ENCODE measurements at regions not wholly inside any gene's neighbourhood (a gene's known extent, or its start where the extent isn't known, plus 50 kb on each side); places are given as distances from the start of the nearest gene placed in this dataset.

DNA sequence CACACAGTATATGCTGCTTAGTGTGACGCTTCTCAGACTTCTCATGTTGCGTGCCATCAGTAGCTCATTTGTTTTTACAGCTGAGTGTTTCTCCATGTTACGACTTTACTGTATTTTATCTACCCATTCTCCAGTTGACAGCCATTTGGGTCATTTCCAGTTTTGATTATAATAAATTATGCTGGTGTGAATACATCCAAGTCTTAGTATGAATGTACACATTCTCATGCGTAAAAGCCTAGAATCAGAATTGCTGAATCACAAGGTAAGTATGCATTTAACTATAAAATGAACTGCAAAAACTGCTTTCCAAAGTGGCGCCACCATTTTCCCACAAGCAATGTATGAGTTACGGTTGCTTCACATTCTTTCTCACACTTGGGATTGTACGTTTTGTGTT lies 184.2 kb upstream of the SLC35G4 start:
- no peak for TF ChIP-seq EZH2 (IDR thresholded peaks at IDR 0.05)
- TF ChIP-seq EZH2phosphoT487 (IDR thresholded peaks at IDR 0.05), result no peak
- no peak for TF ChIP-seq CTCF (IDR thresholded peaks at IDR 0.05)
- H3K9me3 ChIP-seq (ENCODE audit: low read depth), result no peaks in the 10 kb centered on the region
- DNase-seq (ENCODE audit: low spot score), result no peak
- no peaks in the 10 kb centered on the region for H4K20me1 ChIP-seq (ENCODE audit: low read depth)
- Mint-ChIP-seq H3K27me3 (ENCODE audit: insufficient read depth, low read depth) (no peaks in the 10 kb centered on the region), H3K9me3 (no peaks in the 10 kb centered on the region), H3K27ac (no peak overlapping the region), H3K4me1 (no peaks in the 10 kb centered on the region), H3K4me3 (no peak overlapping the region), H3K36me3 (no peaks in the 10 kb centered on the region)
- H3F3A ChIP-seq (ENCODE audit: low read depth), result no peaks in the 10 kb centered on the region
- H3K4me3 ChIP-seq, result no peak overlapping the region
- no peaks in the 10 kb centered on the region for H3K36me3 ChIP-seq
- H3K79me2 ChIP-seq (ENCODE audit: low read depth), result no peaks in the 10 kb centered on the region
- no peak overlapping the region for H2AFZ ChIP-seq (replicated peaks)
- H3K27me3 ChIP-seq, result no peaks in the 10 kb centered on the region
- H3K4me1 ChIP-seq, result no peaks in the 10 kb centered on the region
- H3K9ac ChIP-seq, result no peak overlapping the region
- H3K4me2 ChIP-seq, result no peak overlapping the region
- no peak overlapping the region for H3K27ac ChIP-seq

DNA sequence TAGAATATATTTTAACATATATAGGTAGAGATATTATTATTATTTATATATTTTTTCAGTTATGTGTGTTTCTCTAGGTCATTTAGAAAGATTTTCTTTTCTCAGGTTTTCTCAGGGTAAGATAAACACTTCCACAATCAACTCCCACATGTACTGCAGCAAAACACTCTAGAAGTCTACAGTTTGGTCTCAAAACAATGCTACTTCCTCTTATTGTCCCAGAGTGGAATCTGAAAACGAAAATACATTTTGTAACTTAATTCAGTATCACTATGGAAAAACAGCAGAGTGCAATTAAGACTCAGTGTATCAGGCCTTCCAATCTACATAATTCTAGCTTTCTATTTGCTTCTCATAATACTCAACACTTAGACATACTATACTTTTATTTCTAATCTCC lies 190.1 kb upstream of the SLC35G4 start:
- Histone ChIP-seq H3K9ac (no peak overlapping the region), H3K9me3 (ENCODE audit: low read depth) (no peaks in the 10 kb centered on the region), H4K20me1 (ENCODE audit: low read depth) (no peaks in the 10 kb centered on the region), H3K79me2 (ENCODE audit: low read depth) (no peaks in the 10 kb centered on the region), H3K4me3 (no peak overlapping the region), H3F3A (ENCODE audit: low read depth) (no peaks in the 10 kb centered on the region), H3K4me2 (no peak overlapping the region), H3K4me1 (no peaks in the 10 kb centered on the region), H2AFZ (replicated peaks) (no peak overlapping the region), H3K36me3 (no peaks in the 10 kb centered on the region), H3K27ac (no peak overlapping the region), H3K27me3 (no peaks in the 10 kb centered on the region)
- DNase-seq (ENCODE audit: low spot score), result no peak
- Mint-ChIP-seq H3K27ac (no peak overlapping the region), H3K36me3 (no peaks in the 10 kb centered on the region), H3K4me1 (no peaks in the 10 kb centered on the region), H3K4me3 (no peak overlapping the region), H3K27me3 (ENCODE audit: insufficient read depth, low read depth) (peaks cover 2% of the 10 kb centered on the region), H3K9me3 (no peaks in the 10 kb centered on the region)
- TF ChIP-seq EZH2 (IDR thresholded peaks at IDR 0.05) (no peak), CTCF (IDR thresholded peaks at IDR 0.05) (no peak)

GRCh38 chr18:11412811-11413210 lies 196.6 kb upstream of the SLC35G4 start:
- Histone ChIP-seq H3K27me3 (no peaks in the 10 kb centered on the region), H3K9me3 (ENCODE audit: low read depth) (no peaks in the 10 kb centered on the region), H3K27ac (no peak overlapping the region), H3F3A (ENCODE audit: low read depth) (no peaks in the 10 kb centered on the region), H3K4me1 (no peaks in the 10 kb centered on the region), H3K9ac (no peak overlapping the region), H3K79me2 (ENCODE audit: low read depth) (no peaks in the 10 kb centered on the region), H2AFZ (replicated peaks) (no peak overlapping the region), H3K4me2 (no peak overlapping the region), H4K20me1 (ENCODE audit: low read depth) (no peaks in the 10 kb centered on the region), H3K4me3 (no peak overlapping the region), H3K36me3 (no peaks in the 10 kb centered on the region)
- Mint-ChIP-seq H3K9me3 (no peaks in the 10 kb centered on the region), H3K36me3 (no peaks in the 10 kb centered on the region), H3K4me3 (no peak overlapping the region), H3K4me1 (no peaks in the 10 kb centered on the region), H3K27me3 (ENCODE audit: insufficient read depth, low read depth) (peaks cover 2% of the 10 kb centered on the region), H3K27ac (no peak overlapping the region)
- DNase-seq (ENCODE audit: low spot score), result no peak
- TF ChIP-seq EZH2phosphoT487 (IDR thresholded peaks at IDR 0.05) (no peak), EZH2 (IDR thresholded peaks at IDR 0.05) (no peak), CTCF (IDR thresholded peaks at IDR 0.05) (no peak)

- TF ChIP-seq CTCF (IDR thresholded peaks at IDR 0.05) (no peak), EZH2 (IDR thresholded peaks at IDR 0.05) (no peak), EZH2phosphoT487 (IDR thresholded peaks at IDR 0.05) (no peak)
- Mint-ChIP-seq H3K4me1 (no peaks in the 10 kb centered on the region), H3K27ac (no peak overlapping the region), H3K36me3 (no peaks in the 10 kb centered on the region), H3K9me3 (no peaks in the 10 kb centered on the region), H3K4me3 (no peak overlapping the region), H3K27me3 (ENCODE audit: insufficient read depth, low read depth) (no peaks in the 10 kb centered on the region)
- no peak overlapping the region for H3K4me3 ChIP-seq
- no peak for DNase-seq (ENCODE audit: low spot score)
- no peak overlapping the region for H2AFZ ChIP-seq (replicated peaks)
- no peak overlapping the region for H3K9ac ChIP-seq
- no peak overlapping the region for H3K4me2 ChIP-seq
- no peak overlapping the region for H3K27ac ChIP-seq
- no peaks in the 10 kb centered on the region for H4K20me1 ChIP-seq (ENCODE audit: low read depth)
- H3F3A ChIP-seq (ENCODE audit: low read depth), result no peaks in the 10 kb centered on the region
- no peaks in the 10 kb centered on the region for H3K4me1 ChIP-seq
- no peaks in the 10 kb centered on the region for H3K9me3 ChIP-seq (ENCODE audit: low read depth)
- no peaks in the 10 kb centered on the region for H3K27me3 ChIP-seq
- H3K79me2 ChIP-seq (ENCODE audit: low read depth), result no peaks in the 10 kb centered on the region
- no peaks in the 10 kb centered on the region for H3K36me3 ChIP-seq
Measured at GRCh38 chr18:11411048-11411447, 198.3 kb upstream of the SLC35G4 start.
